Loucy (cell line): ENCODE measurements at regions not wholly inside any gene's neighbourhood (a gene's known extent, or its start where the extent isn't known, plus 50 kb on each side); places are given as distances from the start of the nearest gene placed in this dataset.

Experiments used
- CTCF ChIP-seq: fragments of 200-600 bp; sonication (generic); conservative IDR thresholded peaks from 2 replicates; pipeline ENCODE4 v1.5.1; 2014; ENCODE audit warnings: mild to moderate bottlenecking, antibody characterized with exemption, low read length
- EZH2phosphoT487 ChIP-seq: fragments of 200-600 bp; IDR thresholded peaks from 2 replicates; pipeline ENCODE4 v1.6.1; 2018; ENCODE audit warnings: antibody characterized with exemption, mild to moderate bottlenecking, moderate library complexity, borderline replicate concordance

- no peak for TF ChIP-seq CTCF
- TF ChIP-seq EZH2phosphoT487 = no peak
Measured at GRCh38 chr7:156000601-156001396, 188.5 kb upstream of the SHH start.
